IMR-90 (cell line): ENCODE measurements at regions not wholly inside any gene's neighbourhood (a gene's known extent, or its start where the extent isn't known, plus 50 kb on each side); places are given as distances from the start of the nearest gene placed in this dataset.

Experiments
- ATAC-seq: fragments of 200-7000 bp; cut with Tn5 transposase; 2 replicates; pipeline ENCODE4 v1.9.1; 2020; ENCODE audit warnings: low read depth, mild to moderate bottlenecking, moderate library complexity
- BruUV-seq: library from RNA; stranded (reverse); fragments of 400-500 nt; replicated peaks from 2 replicates; lab custom pipeline; 2021; lab: Mats Ljungman, UMichigan
- CTCF ChIA-PET: fragments of 300-600 bp; formaldehyde crosslinking; extraction: SDS; loops from one replicate; lab custom pipeline; 2021; ENCODE audit warnings: antibody characterized with exemption; lab: Yijun Ruan, JAX
- POLR2A ChIA-PET: fragments of 300-600 bp; sonication (Branson Sonifier 250); formaldehyde crosslinking; loops from one replicate; lab custom pipeline; 2022; ENCODE audit warnings: antibody characterized with exemption; ENCODE audit not compliant: unreplicated experiment; lab: Charles Lee
- DNase-seq: peaks from one replicate; pipeline ENCODE4 v3.0.0; 2013
- H2AFZ ChIP-seq: replicated peaks from 2 replicates; pipeline ENCODE3; 2013; ENCODE audit warnings: low read length, mild to moderate bottlenecking; ENCODE audit not compliant: poor library complexity
- H2AK5ac ChIP-seq: 2 replicates; pipeline ENCODE4 v1.6.1; 2013; ENCODE audit warnings: low read depth, low read length, inconsistent platforms
- H2AK9ac ChIP-seq: replicated peaks from 2 replicates; pipeline ENCODE3; 2013; ENCODE audit warnings: mild to moderate bottlenecking, low read depth, low read length, moderate library complexity; ENCODE audit not compliant: poor library complexity
- H2BK120ac ChIP-seq: 2 replicates; pipeline ENCODE4 v1.6.1; 2013; ENCODE audit warnings: low read depth, low read length, inconsistent platforms
- H2BK15ac ChIP-seq: 3 replicates; pipeline ENCODE4 v1.6.1; 2013; ENCODE audit warnings: low read depth, low read length, inconsistent platforms
- H2BK20ac ChIP-seq: 2 replicates; pipeline ENCODE4 v1.6.1; 2013; ENCODE audit warnings: low read depth, mild to moderate bottlenecking, inconsistent platforms, low read length, moderate library complexity
- H2BK5ac ChIP-seq: 2 replicates; pipeline ENCODE4 v1.6.1; 2013; ENCODE audit warnings: mild to moderate bottlenecking, low read depth, low read length, inconsistent platforms; ENCODE audit not compliant: poor library complexity, severe bottlenecking
- H3K14ac ChIP-seq: replicated peaks from 2 replicates; pipeline ENCODE4 v1.6.1; 2013; ENCODE audit warnings: low read depth, low read length, inconsistent platforms
- H3K18ac ChIP-seq: 2 replicates; pipeline ENCODE4 v1.6.1; 2013; ENCODE audit warnings: low read depth, low read length, control low read depth
- H3K23ac ChIP-seq: 2 replicates; pipeline ENCODE4 v1.6.1; 2013; ENCODE audit warnings: low read depth, low read length, inconsistent platforms
- H3K27ac ChIP-seq: 2 replicates; pipeline ENCODE4 v1.5.1; 2013; ENCODE audit warnings: mild to moderate bottlenecking, control low read depth, low read length; ENCODE audit not compliant: insufficient read depth
- H3K27me3 ChIP-seq: 2 replicates; pipeline ENCODE4 v1.6.1; 2013; ENCODE audit warnings: low read length; ENCODE audit not compliant: control insufficient read depth, insufficient read depth
- H3K36me3 ChIP-seq: 2 replicates; pipeline ENCODE4 v1.6.1; 2013; ENCODE audit warnings: low read length, mixed read lengths; ENCODE audit not compliant: control insufficient read depth, insufficient read depth
- H3K4ac ChIP-seq: 2 replicates; pipeline ENCODE4 v1.6.1; 2013; ENCODE audit warnings: low read depth, low read length, inconsistent platforms
- H3K4me1 ChIP-seq: 2 replicates; pipeline ENCODE4 v1.6.1; 2013; ENCODE audit warnings: low read length, mixed read lengths; ENCODE audit not compliant: control insufficient read depth, insufficient read depth
- H3K4me2 ChIP-seq: 2 replicates; pipeline ENCODE4 v1.6.1; 2013; ENCODE audit warnings: low read depth, mild to moderate bottlenecking, control low read depth, low read length, moderate library complexity
- H3K4me3 ChIP-seq: 2 replicates; pipeline ENCODE4 v1.5.1; 2013; ENCODE audit warnings: low read depth, mild to moderate bottlenecking, control low read depth, low read length, moderate library complexity; ENCODE audit not compliant: insufficient read depth
- H3K56ac ChIP-seq: 2 replicates; pipeline ENCODE4 v1.6.1; 2013; ENCODE audit warnings: low read length, inconsistent platforms; ENCODE audit not compliant: insufficient read depth; ENCODE audit errors: extremely low read depth
- H3K79me1 ChIP-seq, 2 experiments: 2 replicates each; pipeline ENCODE4 v1.6.1; 2013; ENCODE audit warnings: low read length in 2 of 2, inconsistent platforms in 1 of 2, low read depth in 1 of 2
- H3K9ac ChIP-seq: 2 replicates; pipeline ENCODE4 v1.6.1; 2013; ENCODE audit warnings: low read depth, low read length, control low read depth
- H3K9me1 ChIP-seq: 2 replicates; pipeline ENCODE4 v1.6.1; 2013; ENCODE audit warnings: low read length, inconsistent platforms; ENCODE audit not compliant: insufficient read depth
- H3K9me3 ChIP-seq: 2 replicates; pipeline ENCODE4 v1.6.1; 2013; ENCODE audit warnings: low read length; ENCODE audit not compliant: control insufficient read depth, insufficient read depth
- H4K20me1 ChIP-seq: 2 replicates; pipeline ENCODE4 v1.6.1; 2013; ENCODE audit warnings: low read length, inconsistent platforms; ENCODE audit not compliant: insufficient read depth
- H4K5ac ChIP-seq: 2 replicates; pipeline ENCODE4 v1.6.1; 2013; ENCODE audit warnings: mild to moderate bottlenecking, low read depth, low read length, control low read depth
- H4K8ac ChIP-seq, 2 experiments: 2 replicates each; pipeline ENCODE4 v1.6.1; 2013; ENCODE audit warnings: low read depth in 2 of 2, low read length in 2 of 2, control low read depth in 1 of 2, inconsistent platforms in 1 of 2
- H4K91ac ChIP-seq: 2 replicates; pipeline ENCODE4 v1.6.1; 2013; ENCODE audit warnings: low read depth, low read length, inconsistent platforms; ENCODE audit not compliant: insufficient read depth
- ELK1 ChIP-seq: fragments of 150-350 bp; IDR thresholded peaks from 2 replicates; pipeline ENCODE4 v1.6.1; 2016; ENCODE audit warnings: low read depth, mild to moderate bottlenecking, low read length, moderate library complexity, borderline replicate concordance
- FOS ChIP-seq: fragments of 150-350 bp; IDR thresholded peaks from 2 replicates; pipeline ENCODE4 v1.6.1; 2016; ENCODE audit warnings: low read depth, low read length
- MAFK ChIP-seq: IDR thresholded peaks from 2 replicates; pipeline ENCODE4 v1.6.1; 2012; ENCODE audit warnings: low read depth, low read length, improper control_type of control experiment
- MAZ ChIP-seq: IDR thresholded peaks from 2 replicates; pipeline ENCODE4 v1.6.1; 2012; ENCODE audit warnings: low read depth, mild to moderate bottlenecking, low read length, improper control_type of control experiment, moderate library complexity, borderline replicate concordance
- MXI1 ChIP-seq: IDR thresholded peaks from 2 replicates; pipeline ENCODE4 v1.6.1; 2012; ENCODE audit warnings: low read depth, mild to moderate bottlenecking, low read length, moderate library complexity, borderline replicate concordance
- NFE2L2 ChIP-seq: fragments of 150-350 bp; IDR thresholded peaks from 2 replicates; pipeline ENCODE4 v1.6.1; 2016; ENCODE audit warnings: low read depth, mild to moderate bottlenecking, low read length
- POLR2A ChIP-seq: IDR thresholded peaks from 2 replicates; pipeline ENCODE4 v1.6.1; 2012; ENCODE audit warnings: mild to moderate bottlenecking, low read depth, low read length
- RAD21 ChIP-seq: IDR thresholded peaks from 2 replicates; pipeline ENCODE4 v1.6.1; 2012; ENCODE audit warnings: low read length, improper control_type of control experiment
- RFX5 ChIP-seq: IDR thresholded peaks from 2 replicates; pipeline ENCODE4 v1.8.0; 2012; ENCODE audit warnings: low read depth, mild to moderate bottlenecking, low read length, moderate library complexity
- SMC3 ChIP-seq: fragments of 150-350 bp; IDR thresholded peaks from 2 replicates; pipeline ENCODE4 v1.6.1; 2016; ENCODE audit warnings: low read depth, mild to moderate bottlenecking, antibody characterized with exemption, low read length, moderate library complexity
- WGBS, 2 experiments: methylation state at CpG; one replicate each; pipeline versions ENCODE4 v1.1.5 to v1.1.7; 2013; ENCODE audit warnings: missing lambda C conversion rate in 2 of 2; ENCODE audit not compliant: insufficient read length in 1 of 2; ENCODE audit errors: extremely low coverage in 2 of 2; 5-methylcytosine and 5-hydroxymethylcytosine counted together
- dilution Hi-C: fragments of 300-500 bp; cut with HindIII; formaldehyde crosslinking; loops from one replicate; pipeline ENCODE4 v1.14.3; 2018; ENCODE audit warnings: low sequenced_read_pairs; ENCODE audit not compliant: unreplicated experiment
- in situ Hi-C: fragments of 300-500 bp; cut with MboI; formaldehyde crosslinking; loops from 3 replicates; pipeline ENCODE4 v1.14.3; 2019; ENCODE audit warnings: low sequenced_read_pairs, inconsistent platforms, mixed read lengths
- intact Hi-C: fragments of 100-400 bp; cut with micrococcal nuclease; formaldehyde crosslinking; loops from 2 replicates; pipeline ENCODE4 v1.10.0; 2022
- TF ChIP-seq, protein P1 (sequence below): conservative IDR thresholded peaks from 2 replicates; pipeline ENCODE4 v1.5.1; 2012; ENCODE audit warnings: mild to moderate bottlenecking, low read depth, low read length, improper control_type of control experiment

GRCh38 chr6:28808383-28808782 is 115.4 kb downstream of the TRIM27 start:
- Histone ChIP-seq H2AK5ac (no peak overlapping the region), H3K9me3 (no peaks in the 10 kb centered on the region), H3K27me3 (peaks cover 22% of the 10 kb centered on the region), H3K4me3 (no peak overlapping the region; the same call in 1 of the 2 replicates), H3K9me1 (no peaks in the 10 kb centered on the region), H3K36me3 (no peaks in the 10 kb centered on the region), H3K18ac (no peak overlapping the region), H3K14ac (no peak overlapping the region), H3K4me1 (no peaks in the 10 kb centered on the region), H4K5ac (no peak overlapping the region), H3K27ac (no peak overlapping the region), H3K4me2 (peak overlapping the region; percentile 78), H3K79me1 (no peaks in the 10 kb centered on the region), H2BK20ac (no peak overlapping the region), H2BK5ac (no peak overlapping the region), H2AK9ac (no peak overlapping the region), H4K91ac (no peak overlapping the region), H3K56ac (no peak overlapping the region), H4K8ac (no peak overlapping the region), H2BK120ac (no peak overlapping the region), H3K9ac (no peak overlapping the region), H3K4ac (no peak overlapping the region), H4K20me1 (no peaks in the 10 kb centered on the region), H3K23ac (no peak overlapping the region), H2BK15ac (no peak overlapping the region), H2AFZ (peak overlapping the region; percentile 29)
- POLR2A ChIA-PET, result no interaction called here
- ATAC-seq (no peak), DNase-seq (no peak)
- TF ChIP-seq, protein P1, sequence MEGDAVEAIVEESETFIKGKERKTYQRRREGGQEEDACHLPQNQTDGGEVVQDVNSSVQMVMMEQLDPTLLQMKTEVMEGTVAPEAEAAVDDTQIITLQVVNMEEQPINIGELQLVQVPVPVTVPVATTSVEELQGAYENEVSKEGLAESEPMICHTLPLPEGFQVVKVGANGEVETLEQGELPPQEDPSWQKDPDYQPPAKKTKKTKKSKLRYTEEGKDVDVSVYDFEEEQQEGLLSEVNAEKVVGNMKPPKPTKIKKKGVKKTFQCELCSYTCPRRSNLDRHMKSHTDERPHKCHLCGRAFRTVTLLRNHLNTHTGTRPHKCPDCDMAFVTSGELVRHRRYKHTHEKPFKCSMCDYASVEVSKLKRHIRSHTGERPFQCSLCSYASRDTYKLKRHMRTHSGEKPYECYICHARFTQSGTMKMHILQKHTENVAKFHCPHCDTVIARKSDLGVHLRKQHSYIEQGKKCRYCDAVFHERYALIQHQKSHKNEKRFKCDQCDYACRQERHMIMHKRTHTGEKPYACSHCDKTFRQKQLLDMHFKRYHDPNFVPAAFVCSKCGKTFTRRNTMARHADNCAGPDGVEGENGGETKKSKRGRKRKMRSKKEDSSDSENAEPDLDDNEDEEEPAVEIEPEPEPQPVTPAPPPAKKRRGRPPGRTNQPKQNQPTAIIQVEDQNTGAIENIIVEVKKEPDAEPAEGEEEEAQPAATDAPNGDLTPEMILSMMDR, result no peak
- TF ChIP-seq MXI1, result no peak
- TF ChIP-seq NFE2L2, result no peak
- no peak for TF ChIP-seq FOS
- TF ChIP-seq RAD21, result no peak
- no peak for TF ChIP-seq RFX5
- TF ChIP-seq ELK1, result no peak
- TF ChIP-seq SMC3, result no peak
- TF ChIP-seq MAZ, result no peak
- no peak for TF ChIP-seq MAFK
- no peak for TF ChIP-seq POLR2A
- in situ Hi-C loops, result no loop called here
- intact Hi-C loops, result loop anchor here (5.0 kb wide), 2 partner anchors 134 to 174 kb away; no protein-coding TSS in a partner anchor
- CTCF ChIA-PET, result interaction anchor here (0.5 kb wide), 1 partner anchor 49 kb away, joined by 9 read pairs; no protein-coding TSS in a partner anchor
- WGBS, 2 experiments, result 0% methylated on average over 1 of the region's 13 CpGs; no CpG with 5 or more reads in 1 of the 2 experiments
- dilution Hi-C loops, result no loop called here
- BruUV-seq, result no TSS peak
